Tibial nerve (tissue), 4 donors: ENCODE measurements at regions not wholly inside any gene's neighbourhood (a gene's known extent, or its start where the extent isn't known, plus 50 kb on each side); places are given as distances from the start of the nearest gene placed in this dataset.

Source experiments
- DNase-seq, 2 donors: peaks; one replicate each; pipeline ENCODE4 v3.0.0-alpha.2; 2019; ENCODE audit warnings: low spot score in 2 of 2
- H3K27ac ChIP-seq, 4 donors: fragments of 200-600 bp; sonication (generic) in 3 of 4; one replicate each; pipeline ENCODE4 v1.5.1; 2017 to 2019; ENCODE audit warnings: mild to moderate bottlenecking in 1 of 4
- H3K27me3 ChIP-seq, 2 donors: fragments of 200-600 bp; sonication (generic) in 1 of 2; one replicate each; pipeline versions ENCODE4 v1.5.1 to v1.6.0; 2017 to 2019
- H3K36me3 ChIP-seq, 3 donors: fragments of 200-600 bp; sonication (generic); one replicate each; pipeline ENCODE4 v1.5.1; 2018 to 2019
- H3K4me1 ChIP-seq, 4 donors: fragments of 200-600 bp; sonication (generic) in 3 of 4; one replicate each; pipeline ENCODE4 v1.5.1; 2017 to 2019
- H3K4me3 ChIP-seq, 4 donors: fragments of 200-600 bp; sonication (generic) in 3 of 4; one replicate each; pipeline ENCODE4 v1.5.1; 2017 to 2019; ENCODE audit warnings: mild to moderate bottlenecking in 1 of 4, moderate library complexity in 1 of 4
- H3K9me3 ChIP-seq, 4 donors: fragments of 200-600 bp; sonication (generic) in 3 of 4; one replicate each; pipeline ENCODE4 v1.5.1; 2017 to 2019
- EP300 ChIP-seq, 2 donors: sonication (generic); formaldehyde crosslinking; IDR thresholded peaks; one replicate each; pipeline ENCODE4 v1.6.1; 2017; ENCODE audit warnings: antibody characterized with exemption in 2 of 2, mild to moderate bottlenecking in 1 of 2
- POLR2A ChIP-seq, 2 donors: fragments of 450-650 bp; IDR thresholded peaks; one replicate each; pipeline ENCODE4 v1.6.1; 2017; ENCODE audit warnings: antibody characterized with exemption in 2 of 2, mild to moderate bottlenecking in 2 of 2, moderate library complexity in 2 of 2
- WGBS, 2 donors: methylation state at CpG; one replicate each; pipeline ENCODE4 v1.1.5; 2018; 5-methylcytosine and 5-hydroxymethylcytosine counted together
- TF ChIP-seq, protein P1 (sequence below), 5 experiments: fragments of 200-600 bp in 3 of 5; fragments of 450-650 bp in 2 of 5; sonication (generic) in 3 of 5; IDR thresholded peaks; one replicate each; pipeline ENCODE4 v1.5.1; 2016 to 2019; ENCODE audit warnings: antibody characterized with exemption in 5 of 5, mild to moderate bottlenecking in 3 of 5, moderate library complexity in 2 of 5

DNA sequence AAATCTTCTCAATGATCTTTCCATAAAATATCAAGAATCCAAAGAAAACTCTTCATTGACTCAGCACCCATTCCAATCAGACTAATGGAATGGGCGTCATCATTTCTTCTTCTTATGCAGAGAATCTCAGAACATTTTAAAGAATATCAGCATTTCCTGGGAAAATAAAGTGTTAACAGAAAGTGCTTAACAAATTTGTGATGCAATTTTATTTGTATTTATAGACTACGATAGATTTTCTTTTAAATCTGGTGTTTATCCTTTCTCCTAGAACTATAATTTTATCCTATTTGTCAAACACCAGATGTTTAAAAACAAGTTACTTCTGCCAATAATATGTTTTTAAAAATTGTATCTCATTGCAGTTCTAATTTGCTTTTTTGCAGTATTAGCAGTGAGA, 330.7 kb downstream of the COL12A1 start:
- TF ChIP-seq POLR2A (IDR thresholded peaks at IDR 0.05) (no peak), EP300 (IDR thresholded peaks at IDR 0.05) (no peak)
- TF ChIP-seq, protein P1, sequence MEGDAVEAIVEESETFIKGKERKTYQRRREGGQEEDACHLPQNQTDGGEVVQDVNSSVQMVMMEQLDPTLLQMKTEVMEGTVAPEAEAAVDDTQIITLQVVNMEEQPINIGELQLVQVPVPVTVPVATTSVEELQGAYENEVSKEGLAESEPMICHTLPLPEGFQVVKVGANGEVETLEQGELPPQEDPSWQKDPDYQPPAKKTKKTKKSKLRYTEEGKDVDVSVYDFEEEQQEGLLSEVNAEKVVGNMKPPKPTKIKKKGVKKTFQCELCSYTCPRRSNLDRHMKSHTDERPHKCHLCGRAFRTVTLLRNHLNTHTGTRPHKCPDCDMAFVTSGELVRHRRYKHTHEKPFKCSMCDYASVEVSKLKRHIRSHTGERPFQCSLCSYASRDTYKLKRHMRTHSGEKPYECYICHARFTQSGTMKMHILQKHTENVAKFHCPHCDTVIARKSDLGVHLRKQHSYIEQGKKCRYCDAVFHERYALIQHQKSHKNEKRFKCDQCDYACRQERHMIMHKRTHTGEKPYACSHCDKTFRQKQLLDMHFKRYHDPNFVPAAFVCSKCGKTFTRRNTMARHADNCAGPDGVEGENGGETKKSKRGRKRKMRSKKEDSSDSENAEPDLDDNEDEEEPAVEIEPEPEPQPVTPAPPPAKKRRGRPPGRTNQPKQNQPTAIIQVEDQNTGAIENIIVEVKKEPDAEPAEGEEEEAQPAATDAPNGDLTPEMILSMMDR (IDR thresholded peaks at IDR 0.05): no peak
- H3K4me1 ChIP-seq: peaks cover 0 to 7% (median 2%) of the 10 kb centered on the region in 4 donors
- H3K4me3 ChIP-seq: no peak overlapping the region
- H3K36me3 ChIP-seq: no peaks in the 10 kb centered on the region
- no peak overlapping the region for H3K27ac ChIP-seq
- no peak for DNase-seq
- no peaks in the 10 kb centered on the region for H3K27me3 ChIP-seq
- WGBS, 2 donors: 78 to 84% methylated on average over 2 of the region's 2 CpGs
- H3K9me3 ChIP-seq: peaks cover 0 to 9% (median 0%) of the 10 kb centered on the region in 4 donors

DNA sequence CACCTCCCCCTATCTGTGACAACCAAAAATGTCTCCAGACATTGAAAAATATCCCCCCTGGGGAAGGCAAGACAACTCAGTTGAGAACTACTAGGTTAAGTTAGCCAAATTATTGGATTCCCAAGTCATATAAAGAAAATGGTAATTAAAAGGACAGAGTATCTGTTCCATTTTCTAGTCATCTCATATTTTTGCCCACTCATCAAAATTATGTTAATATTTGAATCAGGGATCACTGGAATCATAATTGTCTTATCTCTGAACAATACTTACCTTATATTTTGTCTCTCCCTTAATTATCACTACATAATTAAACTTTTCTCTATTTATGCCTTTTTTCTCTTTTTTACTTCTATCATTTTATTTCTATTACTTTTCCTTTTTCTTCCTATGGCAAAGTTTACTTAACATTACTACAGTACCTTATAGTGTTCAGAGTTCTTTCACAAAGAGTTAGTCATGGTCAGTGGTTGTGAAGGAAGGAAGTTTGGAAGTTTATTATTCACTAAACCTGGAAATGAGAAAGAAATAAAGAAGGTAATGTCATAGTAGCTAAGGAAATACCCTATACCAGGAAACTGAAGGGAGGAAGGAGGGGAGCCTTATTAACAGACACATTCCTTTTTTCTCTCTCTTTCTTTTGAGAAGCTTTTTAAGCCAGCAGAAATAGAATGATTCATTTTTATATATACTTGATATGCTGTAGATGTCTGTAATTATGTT, 332.9 kb downstream of the COL12A1 start:
- no peak for DNase-seq
- no peaks in the 10 kb centered on the region for H3K27me3 ChIP-seq
- TF ChIP-seq, protein P1 (IDR thresholded peaks at IDR 0.05): no peak
- TF ChIP-seq EP300 (IDR thresholded peaks at IDR 0.05): no peak
- no peak for TF ChIP-seq POLR2A (IDR thresholded peaks at IDR 0.05)
- no peak overlapping the region for H3K4me3 ChIP-seq
- peaks cover 0 to 7% (median 2%) of the 10 kb centered on the region in 4 donors for H3K4me1 ChIP-seq
- no peak overlapping the region for H3K27ac ChIP-seq
- no peaks in the 10 kb centered on the region for H3K36me3 ChIP-seq
- peaks cover 0 to 9% (median 0%) of the 10 kb centered on the region in 4 donors for H3K9me3 ChIP-seq

DNA sequence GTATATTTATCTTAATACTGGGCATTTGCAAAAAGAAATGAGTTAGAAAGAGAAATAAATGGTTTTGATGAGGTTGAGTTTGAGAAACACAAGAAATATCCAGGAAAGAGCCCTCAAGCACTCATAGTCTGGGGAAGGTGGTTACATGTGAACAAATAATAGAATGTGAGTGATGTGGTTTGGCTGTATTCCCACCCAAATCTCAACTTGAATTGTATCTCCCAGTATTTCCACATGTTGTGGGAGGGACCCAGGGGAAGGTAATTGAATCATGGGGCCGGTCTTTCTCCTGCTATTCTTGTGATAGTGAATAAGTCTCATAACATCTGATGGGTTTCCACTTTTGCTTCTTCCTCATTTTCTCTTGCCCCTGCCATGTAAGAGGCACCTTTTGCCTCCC, 334.1 kb downstream of the COL12A1 start:
- Histone ChIP-seq H3K27me3 (no peaks in the 10 kb centered on the region), H3K9me3 (peaks cover 0 to 9% (median 0%) of the 10 kb centered on the region in 4 donors), H3K4me3 (no peak overlapping the region), H3K27ac (no peak overlapping the region), H3K36me3 (no peaks in the 10 kb centered on the region), H3K4me1 (peaks cover 0 to 7% (median 2%) of the 10 kb centered on the region in 4 donors)
- WGBS, 2 donors: 61 to 65% methylated on average over 1 of the region's 1 CpG
- peak in 1 of 2 donors; percentile 9 for DNase-seq
- TF ChIP-seq POLR2A (IDR thresholded peaks at IDR 0.05): no peak
- TF ChIP-seq, protein P1 (IDR thresholded peaks at IDR 0.05): no peak
- no peak for TF ChIP-seq EP300 (IDR thresholded peaks at IDR 0.05)

DNA sequence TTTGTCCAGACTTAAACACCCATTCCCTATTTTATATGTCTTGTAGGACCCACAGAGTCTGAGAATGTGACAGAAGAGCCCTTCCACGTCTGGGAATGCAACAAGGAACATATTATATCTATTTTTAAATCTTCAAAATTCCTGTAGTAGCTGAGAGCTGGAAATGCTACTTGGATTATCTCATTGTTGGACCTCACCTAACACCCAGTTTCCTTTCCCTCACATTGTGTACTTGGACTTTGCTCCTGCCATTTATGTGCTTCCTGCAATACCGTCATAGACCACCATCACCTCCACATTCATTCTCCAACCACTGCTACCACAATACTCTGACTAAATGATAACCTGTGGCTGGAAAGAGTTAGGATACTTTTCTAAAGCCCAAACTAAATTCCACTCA, 335.4 kb downstream of the COL12A1 start:
- Histone ChIP-seq H3K9me3 (peaks cover 0 to 9% (median 0%) of the 10 kb centered on the region in 4 donors), H3K27me3 (no peaks in the 10 kb centered on the region), H3K36me3 (no peaks in the 10 kb centered on the region), H3K4me3 (no peak overlapping the region), H3K4me1 (peaks cover 0 to 7% (median 2%) of the 10 kb centered on the region in 4 donors), H3K27ac (no peak overlapping the region)
- TF ChIP-seq, protein P1 (IDR thresholded peaks at IDR 0.05): no peak
- TF ChIP-seq EP300 (IDR thresholded peaks at IDR 0.05) (no peak), POLR2A (IDR thresholded peaks at IDR 0.05) (no peak)
- 41 to 49% methylated on average over 2 of the region's 2 CpGs for WGBS, 2 donors
- no peak for DNase-seq

DNA sequence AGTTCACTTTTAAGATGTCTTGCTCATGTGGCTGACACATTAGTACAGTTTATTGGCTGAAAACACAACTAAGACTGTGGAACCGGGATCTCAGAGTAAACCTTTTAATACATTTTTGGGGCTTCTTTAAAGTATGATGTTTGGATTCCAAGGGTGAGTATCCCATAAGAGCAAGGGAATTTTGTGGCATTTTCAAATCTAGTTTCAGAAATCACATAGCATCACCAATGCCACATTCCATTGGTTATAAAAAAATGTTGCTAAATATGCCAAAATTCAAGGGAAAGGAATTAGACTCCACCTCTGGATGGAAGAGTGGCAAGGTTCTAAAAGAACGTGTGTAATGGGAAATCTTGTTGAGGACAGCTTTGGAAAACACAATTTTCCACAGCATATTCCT, 338.6 kb downstream of the COL12A1 start:
- H3K4me1 ChIP-seq: no peaks in the 10 kb centered on the region
- no peak overlapping the region for H3K4me3 ChIP-seq
- H3K36me3 ChIP-seq: no peaks in the 10 kb centered on the region
- H3K27ac ChIP-seq: no peak overlapping the region
- 76 to 80% methylated on average over 2 of the region's 2 CpGs for WGBS, 2 donors
- H3K9me3 ChIP-seq: peaks cover 0 to 6% (median 0%) of the 10 kb centered on the region in 4 donors
- no peak for DNase-seq
- TF ChIP-seq, protein P1 (IDR thresholded peaks at IDR 0.05): no peak
- TF ChIP-seq POLR2A (IDR thresholded peaks at IDR 0.05) (no peak), EP300 (IDR thresholded peaks at IDR 0.05) (no peak)
- H3K27me3 ChIP-seq: no peaks in the 10 kb centered on the region
